HCEC 1CT (cell line): ENCODE measurements at regions not wholly inside any gene's neighbourhood (a gene's known extent, or its start where the extent isn't known, plus 50 kb on each side); places are given as distances from the start of the nearest gene placed in this dataset.
"Not testable (repeated sequence)": the region's sequence is repeated elsewhere in the genome, so short reads cannot be mapped to it uniquely, and the experiment has no call there.

ENCODE experiments used
- DNase-seq: peaks from one replicate; pipeline ENCODE4 v3.0.0-alpha.2; 2017

- no peak for DNase-seq
Measured at GRCh38 chr1:116819081-116819480, 64.9 kb downstream of the CD2 start.

DNA sequence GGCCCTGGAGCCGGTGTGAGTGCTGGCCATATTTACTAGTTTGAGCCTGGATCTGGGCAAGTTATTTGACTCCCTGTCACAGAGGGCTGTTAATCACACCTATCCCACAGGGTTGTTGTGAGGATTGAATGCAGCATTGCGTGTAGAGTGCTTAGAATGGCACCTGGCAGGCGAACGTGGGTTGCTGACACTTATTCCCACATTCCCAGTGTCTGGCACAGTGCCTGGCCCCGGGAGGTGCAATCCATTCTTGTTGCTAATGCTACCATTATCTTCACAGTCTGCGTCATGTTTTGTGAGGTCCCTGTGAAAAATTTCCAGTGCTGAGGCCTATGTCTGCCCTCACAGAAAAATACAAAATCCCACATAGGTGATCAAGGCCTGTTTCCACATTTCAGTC is 66.1 kb downstream of the CD2 start:
- peak; percentile 38 for DNase-seq

- no peak for DNase-seq
Measured at GRCh38 chr1:116821763-116822162, 67.5 kb downstream of the CD2 start.

DNA sequence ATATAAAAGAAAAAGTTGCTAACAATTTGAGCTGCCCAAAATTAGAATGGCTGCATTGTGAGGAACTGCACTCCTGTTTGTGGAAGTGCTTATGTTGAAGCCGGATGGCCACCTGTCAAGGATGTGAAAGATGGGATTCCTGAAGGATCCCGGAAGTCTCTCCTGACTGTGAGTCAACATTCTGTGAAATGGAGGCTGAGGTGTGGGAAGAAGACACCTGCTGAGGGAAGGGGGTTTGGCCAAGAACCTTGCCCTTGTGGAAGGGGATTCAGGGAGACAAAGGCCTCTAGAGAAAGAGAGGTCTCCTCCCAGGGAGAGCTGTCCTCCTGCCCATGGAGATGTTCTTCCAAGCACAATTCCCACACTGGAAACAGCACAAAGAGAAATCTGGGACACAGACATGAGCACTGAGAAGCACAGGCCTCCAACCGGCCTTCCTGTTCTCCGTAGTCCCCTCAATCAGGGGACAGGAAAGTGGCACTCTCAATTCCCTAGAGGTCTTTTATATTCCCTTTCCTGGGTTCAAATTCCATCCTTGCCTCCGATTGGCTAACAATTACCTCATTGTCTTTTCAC is 70.5 kb downstream of the CD2 start:
- no peak for DNase-seq

DNA sequence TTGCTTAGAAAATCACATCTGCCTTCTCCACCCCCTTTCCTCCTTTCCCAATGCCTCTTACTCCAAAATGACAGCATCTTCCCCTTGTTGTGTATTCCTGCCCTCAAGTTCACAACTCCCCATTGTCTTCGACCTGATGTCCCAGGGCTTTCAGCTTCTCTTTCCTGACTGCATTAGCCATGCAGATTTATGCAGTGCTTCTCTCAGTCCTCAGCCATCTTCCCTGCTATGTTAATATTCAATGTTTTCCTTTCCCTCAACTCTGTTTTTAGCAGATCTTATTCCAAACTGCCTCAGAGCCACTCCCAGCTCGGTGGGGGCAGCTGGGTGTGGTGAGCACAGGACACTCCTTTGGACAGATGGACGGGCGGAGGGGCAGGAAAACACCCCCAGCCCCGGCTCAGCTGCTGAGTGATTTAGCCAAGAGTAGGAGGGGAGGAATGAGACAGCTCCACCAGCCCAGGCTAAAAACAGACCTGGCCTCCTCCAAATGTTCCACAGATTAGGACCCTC is 71.0 kb downstream of the CD2 start:
- no peak for DNase-seq

DNA sequence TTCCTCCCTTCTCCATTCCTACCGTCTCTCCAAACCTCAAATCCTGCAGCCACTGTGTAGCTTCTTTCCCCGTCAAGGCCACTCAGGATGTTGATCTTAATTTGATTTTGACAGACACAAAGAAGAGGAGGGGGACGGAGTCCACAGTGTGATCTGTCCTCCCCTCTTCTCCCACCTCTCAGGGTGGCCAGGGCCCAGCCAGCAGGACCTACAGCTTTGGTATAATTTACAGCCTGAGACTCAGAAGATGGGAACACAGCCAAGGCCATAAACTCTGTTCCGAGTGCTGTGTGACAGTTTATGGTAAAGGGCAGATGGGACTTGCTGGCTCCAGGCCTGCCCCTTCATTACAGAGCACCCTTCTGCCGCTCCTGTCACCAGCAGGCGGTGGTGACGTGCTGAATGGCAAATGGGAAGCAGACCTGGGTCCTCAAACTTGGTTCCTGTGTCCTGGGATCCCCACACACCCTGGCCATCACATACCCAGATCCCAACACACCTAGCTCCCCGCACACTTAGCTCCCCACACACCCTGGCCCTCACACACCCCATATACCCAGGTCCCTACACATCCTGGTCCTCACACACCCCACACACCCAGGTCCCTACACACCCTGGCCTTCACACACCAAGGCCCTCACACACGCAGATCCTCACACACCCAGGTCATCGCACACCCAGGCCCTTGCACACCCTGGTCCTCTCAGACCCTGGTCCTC is 71.6 kb downstream of the CD2 start:
- no peak for DNase-seq

DNA sequence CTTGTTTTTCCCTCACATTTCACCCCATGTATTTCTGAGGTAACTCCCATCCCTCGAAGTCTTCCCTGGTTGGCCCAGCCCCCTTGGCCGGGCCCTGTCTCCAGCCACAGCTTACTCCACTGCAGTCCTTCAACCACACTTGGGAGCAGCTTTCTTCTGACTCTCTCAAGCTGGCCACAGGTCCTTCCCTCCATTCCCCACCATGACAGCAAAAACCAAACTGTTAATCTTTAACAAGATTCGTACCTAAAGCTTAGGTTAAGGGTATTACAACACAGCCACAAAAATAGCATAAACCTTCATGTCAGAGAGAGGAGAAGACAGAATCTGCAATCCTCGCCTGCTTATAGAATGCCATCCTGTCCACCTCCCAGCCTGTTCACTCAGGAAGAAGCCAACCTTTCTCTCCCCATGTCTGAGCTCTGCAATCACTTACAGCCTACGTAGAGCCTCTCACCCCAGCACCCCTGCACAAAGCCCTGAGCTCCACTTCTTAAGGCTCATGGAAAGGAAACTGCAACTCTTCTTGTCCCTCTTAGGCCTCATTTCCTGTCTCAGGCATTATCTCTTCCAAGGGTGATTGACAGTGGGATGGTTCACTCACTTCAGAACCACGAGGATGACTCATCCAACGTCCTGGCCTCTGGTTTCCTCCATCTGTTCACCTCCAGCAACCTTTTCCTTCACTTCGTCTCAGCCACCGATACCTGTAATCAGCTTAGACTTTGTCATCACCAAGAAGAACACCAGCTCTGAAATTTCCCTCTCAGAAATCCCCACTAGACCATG is 72.8 kb downstream of the CD2 start:
- peak; percentile 20 for DNase-seq

DNA sequence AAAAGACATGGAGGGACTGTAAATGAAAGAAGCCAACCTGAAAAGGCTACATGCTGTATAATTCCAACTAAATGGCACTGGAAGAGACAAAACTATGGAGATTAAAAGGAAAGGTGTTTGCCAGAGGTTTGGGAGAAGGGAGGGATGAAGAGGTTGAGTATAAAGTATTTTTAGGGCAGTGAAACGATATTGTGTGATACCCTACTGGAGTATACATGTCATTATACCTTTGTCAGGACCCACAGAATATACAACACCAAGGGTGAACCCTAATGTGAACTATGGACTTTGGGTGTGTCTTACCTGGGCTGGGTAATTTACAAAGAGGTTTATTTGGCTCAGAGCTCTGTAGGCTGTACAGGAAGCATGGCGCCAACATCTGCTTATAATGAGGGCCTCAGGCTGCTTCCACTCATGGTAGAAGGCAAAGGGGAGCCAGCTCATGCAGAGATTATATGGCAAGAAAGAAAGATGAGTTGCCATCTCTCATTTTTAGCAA is 73.4 kb downstream of the CD2 start:
- no peak for DNase-seq

DNA sequence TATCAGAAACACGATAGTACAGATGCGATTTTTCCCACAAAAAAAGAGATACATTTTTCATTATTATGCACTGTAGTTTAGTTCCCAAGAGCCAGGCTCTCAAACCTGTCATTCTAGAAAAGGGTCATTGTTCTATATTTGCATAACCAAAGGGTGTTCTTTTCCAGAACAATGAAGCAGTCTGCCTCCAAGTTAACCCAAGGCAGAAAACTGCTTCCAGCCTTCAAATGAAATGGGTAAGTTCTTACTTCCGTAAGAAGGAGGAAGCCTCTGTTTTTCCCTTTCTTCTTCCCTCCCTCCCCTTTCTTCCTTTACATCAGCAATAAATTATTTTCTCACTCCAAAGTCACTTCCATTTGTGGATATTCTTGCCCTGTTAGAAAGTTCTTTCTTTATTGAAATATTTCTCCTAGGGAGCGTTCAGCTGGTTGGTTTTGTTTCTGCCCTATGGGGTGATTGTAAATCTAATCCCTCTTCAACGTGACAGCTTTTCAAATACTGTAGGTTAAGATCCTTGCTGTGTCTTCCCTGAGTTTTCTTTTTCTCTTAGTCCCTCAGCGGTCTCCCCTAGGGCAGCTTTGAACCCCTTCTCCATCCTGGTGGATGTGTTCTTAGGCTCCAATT is 77.3 kb upstream of the PTGFRN start:
- DNase-seq = no peak

- no peak for DNase-seq
Measured at GRCh38 chr1:116832932-116833578, 76.7 kb upstream of the PTGFRN start.

GRCh38 chr1:116833718-116834117 is 76.0 kb upstream of the PTGFRN start:
- no peak for DNase-seq

- DNase-seq = no peak
Measured at GRCh38 chr1:116834595-116834994, 75.1 kb upstream of the PTGFRN start.

DNA sequence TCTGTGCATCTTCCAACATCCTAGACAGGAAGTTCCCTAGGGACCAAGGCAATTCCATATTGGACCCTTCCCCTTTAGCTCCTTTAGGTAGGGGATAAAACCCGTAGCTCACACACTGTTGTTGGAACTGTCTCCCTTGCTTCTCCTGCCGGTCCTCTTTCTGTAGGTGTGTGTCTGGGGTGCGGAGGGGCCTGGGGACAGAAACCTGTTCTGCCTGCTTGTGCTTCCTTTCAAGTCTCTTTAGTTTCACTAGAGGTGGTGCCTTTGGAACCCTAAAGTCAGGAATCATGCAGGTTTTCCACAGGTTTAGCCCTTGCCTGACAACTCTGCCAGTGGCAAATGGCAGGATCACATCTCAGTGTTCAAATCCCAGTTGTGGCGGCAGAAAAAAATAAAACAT is 74.6 kb upstream of the PTGFRN start:
- no peak for DNase-seq

DNA sequence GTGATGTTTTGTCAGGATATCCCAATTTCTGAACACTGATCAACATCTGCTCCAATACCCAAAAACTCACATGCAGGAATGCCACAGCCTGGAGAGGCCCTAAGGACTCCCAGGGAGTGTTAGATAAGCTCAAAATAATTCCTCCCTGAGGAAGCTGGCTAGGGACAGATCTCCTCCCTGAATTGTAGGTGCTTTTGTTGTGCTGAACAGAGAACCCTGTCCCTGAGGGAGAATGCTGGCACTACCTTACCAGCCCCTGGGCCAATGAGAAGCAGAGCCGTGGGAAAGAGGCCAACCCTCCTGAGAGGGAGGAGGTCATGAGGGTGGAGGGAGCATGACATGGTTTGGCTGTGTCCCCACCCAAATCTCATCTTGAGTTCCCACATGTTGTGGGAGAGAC is 73.6 kb upstream of the PTGFRN start:
- no peak for DNase-seq

GRCh38 chr1:116841569-116842344 is 68.0 kb upstream of the PTGFRN start:
- no peak for DNase-seq

DNA sequence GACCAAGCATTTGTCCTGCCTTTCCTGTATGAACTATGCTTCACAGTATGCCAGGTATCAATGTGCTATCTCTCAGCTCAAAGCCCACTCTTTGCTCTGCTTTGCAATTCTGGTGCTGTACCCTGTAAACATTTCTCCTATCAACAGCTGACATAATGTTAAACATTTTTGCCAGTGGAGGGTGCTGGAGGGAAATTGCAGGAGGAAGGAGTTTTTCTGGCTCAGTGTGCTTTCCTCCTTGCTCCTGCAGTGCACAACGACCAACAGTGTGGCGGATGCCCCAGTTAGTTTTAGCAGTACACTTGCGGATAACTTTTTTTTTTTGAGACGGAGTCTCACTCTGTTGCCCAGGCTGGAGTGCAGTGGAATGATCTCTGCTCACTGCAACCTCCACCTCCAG is 67.1 kb upstream of the PTGFRN start:
- no peak for DNase-seq

- DNase-seq = no peak
Measured at GRCh38 chr1:116844775-116845174, 64.9 kb upstream of the PTGFRN start.

DNA sequence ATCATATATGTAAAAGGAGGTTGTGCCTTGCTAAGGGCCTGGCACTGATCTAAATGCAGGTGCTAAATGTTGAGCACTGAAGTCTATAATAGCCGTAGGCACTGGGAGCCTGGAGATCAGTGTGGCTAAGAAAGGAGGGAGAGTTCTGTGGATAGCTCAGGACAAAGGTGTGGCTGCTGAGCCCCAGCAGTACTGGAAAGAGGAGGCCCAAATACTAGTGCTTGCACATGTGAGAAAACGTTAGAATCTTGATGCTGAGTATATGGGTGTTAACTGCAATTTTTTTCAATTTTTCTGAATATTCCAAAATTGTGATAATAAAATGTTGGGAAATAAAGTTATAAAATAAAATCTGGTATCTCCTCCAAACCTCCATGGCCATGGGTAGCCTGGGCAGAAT is 62.5 kb upstream of the PTGFRN start:
- no peak for DNase-seq

- DNase-seq = peak; percentile 21
Measured at GRCh38 chr1:116847688-116848531, 61.8 kb upstream of the PTGFRN start.

DNA sequence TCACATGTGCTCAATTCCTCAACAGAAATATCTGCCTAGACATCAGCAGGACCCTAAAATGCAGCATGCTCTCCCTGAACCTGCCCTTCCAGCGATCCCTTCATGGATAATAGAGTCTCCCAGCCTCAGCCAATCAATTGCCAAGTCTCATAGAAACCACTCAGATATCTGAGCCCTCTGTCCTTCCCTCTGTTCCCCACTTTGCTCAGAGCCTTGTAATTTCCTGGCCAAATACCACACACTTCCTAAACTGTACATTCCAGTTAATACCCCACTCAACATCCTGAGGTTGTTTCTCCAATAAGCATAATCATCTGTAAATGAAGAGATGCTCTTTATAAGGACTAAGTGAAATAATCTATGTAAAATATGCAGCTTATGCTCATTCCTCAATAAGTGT is 59.3 kb upstream of the PTGFRN start:
- DNase-seq = peak; percentile 18

GRCh38 chr1:116851189-116851588 is 58.5 kb upstream of the PTGFRN start:
- not testable (repeated sequence) for DNase-seq
